HepG2 (cell line): ENCODE measurements at regions not wholly inside any gene's neighbourhood (a gene's known extent, or its start where the extent isn't known, plus 50 kb on each side); places are given as distances from the start of the nearest gene placed in this dataset.

Experiments
- DPF2 ChIP-seq: sonication (generic); formaldehyde crosslinking; IDR thresholded peaks from 2 replicates; pipeline ENCODE4 v1.4.0; 2020; ENCODE audit warnings: mild to moderate bottlenecking, low read depth, missing genetic modification reagents, borderline replicate concordance
- EZH2 ChIP-seq: conservative IDR thresholded peaks from 2 replicates; pipeline ENCODE4 v1.6.1; 2012; ENCODE audit warnings: mild to moderate bottlenecking, low read depth, low read length, moderate library complexity
- FIP1L1 ChIP-seq: fragments of 200-400 bp; formaldehyde crosslinking; IDR thresholded peaks from 2 replicates; pipeline ENCODE4 v1.6.1; 2018; ENCODE audit warnings: low read depth, mild to moderate bottlenecking, low read length, moderate library complexity, borderline replicate concordance; ENCODE audit not compliant: insufficient read depth
- MXI1 ChIP-seq: IDR thresholded peaks from 3 replicates; pipeline ENCODE4 v1.6.1; 2012; ENCODE audit warnings: low read depth, low read length, inconsistent platforms, borderline replicate concordance
- ZNF260 ChIP-seq: sonication (generic); formaldehyde crosslinking; IDR thresholded peaks from 2 replicates; pipeline ENCODE4 v1.4.0; 2020; ENCODE audit warnings: missing genetic modification reagents, low read depth, mild to moderate bottlenecking, borderline replicate concordance

GRCh38 chr13:50419331-50419865, 404.2 kb downstream of the KCNRG start:
- TF ChIP-seq ZNF260 (CRISPR knock-in tag), result no peak
- TF ChIP-seq DPF2 (CRISPR knock-in tag), result no peak
- TF ChIP-seq EZH2, result no peak
- TF ChIP-seq MXI1, result no peak
- TF ChIP-seq FIP1L1, result no peak
